ENCODE measurements at regions not wholly inside any gene's neighbourhood (a gene's known extent, or its start where the extent isn't known, plus 50 kb on each side); places are given as distances from the start of the nearest gene placed in this dataset.

- H3K4me3 ChIP-seq (ENCODE audit: low read depth in 1 of 3, low read length in 3 of 3): no peak overlapping the region
- H3K27me3 ChIP-seq (ENCODE audit: control insufficient read depth in 4 of 4, insufficient read depth in 4 of 4, low read length in 3 of 4): no peaks in the 10 kb centered on the region
- H3K9me3 ChIP-seq (ENCODE audit: control insufficient read depth in 4 of 4, low read length in 3 of 4): no peaks in the 10 kb centered on the region
- WGBS: 78% methylated on average over 3 of the region's 3 CpGs
- H3K36me3 ChIP-seq (ENCODE audit: control insufficient read depth in 4 of 4, insufficient read depth in 3 of 4, low read depth in 1 of 4, low read length in 3 of 4): no peaks in the 10 kb centered on the region
- H3K27ac ChIP-seq (ENCODE audit: low read depth in 1 of 2, low read length in 2 of 2): no peak overlapping the region
- H3K9ac ChIP-seq (ENCODE audit: low read depth in 1 of 2, low read length in 2 of 2): no peak overlapping the region
- TF ChIP-seq SP1 (IDR thresholded peaks at IDR 0.05) (no peak), REST (IDR thresholded peaks at IDR 0.05) (no peak), NR2F2 (IDR thresholded peaks at IDR 0.05) (no peak), HNF4A (conservative IDR thresholded peaks at IDR 0.05) (no peak), EGR1 (IDR thresholded peaks at IDR 0.05; ENCODE audit: low read depth in 2 of 2) (no peak), ZBTB33 (IDR thresholded peaks at IDR 0.05) (no peak), ATF3 (IDR thresholded peaks at IDR 0.05) (no peak)
- H3K4me1 ChIP-seq (ENCODE audit: control insufficient read depth in 4 of 4, insufficient read depth in 4 of 4, low read length in 3 of 4): no peaks in the 10 kb centered on the region
- no peak for DNase-seq (ENCODE audit: low spot score)
Observed at GRCh38 chr1:96059736-96060135, 661.8 kb upstream of the PTBP2 start.

- no peak for DNase-seq (ENCODE audit: low spot score)
- WGBS: 53% methylated on average over 6 of the region's 6 CpGs
Observed at GRCh38 chr1:96060621-96061020, 661.0 kb upstream of the PTBP2 start.

More at GRCh38 chr1:96060621-96061020, 661.0 kb upstream of the PTBP2 start:
- no peak overlapping the region for H3K9ac ChIP-seq (ENCODE audit: low read depth in 1 of 2, low read length in 2 of 2)
- H3K4me3 ChIP-seq (ENCODE audit: low read depth in 1 of 3, low read length in 3 of 3): no peak overlapping the region
- H3K27me3 ChIP-seq (ENCODE audit: control insufficient read depth in 4 of 4, insufficient read depth in 4 of 4, low read length in 3 of 4): no peaks in the 10 kb centered on the region
- TF ChIP-seq CTCF (IDR thresholded peaks at IDR 0.05; ENCODE audit: low read depth, low read length, missing input control) (no peak), HNF4A (conservative IDR thresholded peaks at IDR 0.05) (no peak), TAF1 (conservative IDR thresholded peaks at IDR 0.05) (no peak), RXRA (IDR thresholded peaks at IDR 0.05) (no peak), JUND (IDR thresholded peaks at IDR 0.05) (no peak), REST (IDR thresholded peaks at IDR 0.05) (no peak), SP1 (IDR thresholded peaks at IDR 0.05) (no peak), MAX (IDR thresholded peaks at IDR 0.05) (no peak), EGR1 (IDR thresholded peaks at IDR 0.05; ENCODE audit: low read depth in 2 of 2) (no peak), HNF4G (IDR thresholded peaks at IDR 0.05) (no peak), FOXA2 (IDR thresholded peaks at IDR 0.05) (no peak), GABPA (IDR thresholded peaks at IDR 0.05 in 1 of 2, conservative IDR thresholded peaks at IDR 0.05 in 1 of 2) (no peak), FOXA1 (IDR thresholded peaks at IDR 0.05) (no peak), YY1 (IDR thresholded peaks at IDR 0.05) (no peak), NR2F2 (IDR thresholded peaks at IDR 0.05) (no peak)
- H3K4me1 ChIP-seq (ENCODE audit: control insufficient read depth in 4 of 4, insufficient read depth in 4 of 4, low read length in 3 of 4): no peaks in the 10 kb centered on the region
- no peaks in the 10 kb centered on the region for H3K36me3 ChIP-seq (ENCODE audit: control insufficient read depth in 4 of 4, insufficient read depth in 3 of 4, low read depth in 1 of 4, low read length in 3 of 4)
- no peaks in the 10 kb centered on the region for H3K9me3 ChIP-seq (ENCODE audit: control insufficient read depth in 4 of 4, low read length in 3 of 4)
- H3K27ac ChIP-seq (ENCODE audit: low read depth in 1 of 2, low read length in 2 of 2): no peak overlapping the region

Data from liver (tissue), 8 donors.